ENCODE measurements at regions not wholly inside any gene's neighbourhood (a gene's known extent, or its start where the extent isn't known, plus 50 kb on each side); places are given as distances from the start of the nearest gene placed in this dataset.

- POLR2A ChIA-PET, result no interaction called here
- BruUV-seq (replicated peaks), result no TSS peak
- CTCF ChIA-PET, result interaction anchor here (0.7 to 0.9 kb wide), 2 partner anchors 14 to 33 kb away, joined by 3 to 7 read pairs; no protein-coding TSS in a partner anchor
- Mint-ChIP-seq H3K36me3 (ENCODE audit: insufficient read depth, unreplicated experiment) (no peaks in the 10 kb centered on the region), H3K4me3 (ENCODE audit: unreplicated experiment) (no peak overlapping the region), H3K4me1 (ENCODE audit: insufficient read depth, unreplicated experiment) (no peaks in the 10 kb centered on the region), H3K27me3 (ENCODE audit: insufficient read depth, unreplicated experiment) (no peaks in the 10 kb centered on the region), H3K9me3 (ENCODE audit: unreplicated experiment) (peaks cover 54% of the 10 kb centered on the region), H3K27ac (ENCODE audit: low read depth, unreplicated experiment) (no peak overlapping the region)
- intact Hi-C loops (cut with micrococcal nuclease), result no loop called here
- no peak for TF ChIP-seq CTCF (IDR thresholded peaks at IDR 0.05; ENCODE audit: unreplicated experiment)
- peak; percentile 1 for DNase-seq (ENCODE audit: unreplicated experiment)
These were observed 482.3 kb upstream of the ZNF507 start for GRCh38 chr19:31863122-31863521.

- intact Hi-C loops (cut with micrococcal nuclease), result no loop called here
- no TSS peak for BruUV-seq (replicated peaks)
- ChIA-PET POLR2A (no interaction called here), CTCF (no interaction called here)
- TF ChIP-seq CTCF (IDR thresholded peaks at IDR 0.05; ENCODE audit: unreplicated experiment), result no peak
- Mint-ChIP-seq H3K27me3 (ENCODE audit: insufficient read depth, unreplicated experiment) (no peaks in the 10 kb centered on the region), H3K4me1 (ENCODE audit: insufficient read depth, unreplicated experiment) (no peaks in the 10 kb centered on the region), H3K4me3 (ENCODE audit: unreplicated experiment) (no peak overlapping the region), H3K9me3 (ENCODE audit: unreplicated experiment) (peaks cover 50% of the 10 kb centered on the region), H3K36me3 (ENCODE audit: insufficient read depth, unreplicated experiment) (no peaks in the 10 kb centered on the region), H3K27ac (ENCODE audit: low read depth, unreplicated experiment) (no peak overlapping the region)
- DNase-seq (ENCODE audit: unreplicated experiment), result no peak
These were observed 471.1 kb upstream of the ZNF507 start for GRCh38 chr19:31874313-31874712.

DNA sequence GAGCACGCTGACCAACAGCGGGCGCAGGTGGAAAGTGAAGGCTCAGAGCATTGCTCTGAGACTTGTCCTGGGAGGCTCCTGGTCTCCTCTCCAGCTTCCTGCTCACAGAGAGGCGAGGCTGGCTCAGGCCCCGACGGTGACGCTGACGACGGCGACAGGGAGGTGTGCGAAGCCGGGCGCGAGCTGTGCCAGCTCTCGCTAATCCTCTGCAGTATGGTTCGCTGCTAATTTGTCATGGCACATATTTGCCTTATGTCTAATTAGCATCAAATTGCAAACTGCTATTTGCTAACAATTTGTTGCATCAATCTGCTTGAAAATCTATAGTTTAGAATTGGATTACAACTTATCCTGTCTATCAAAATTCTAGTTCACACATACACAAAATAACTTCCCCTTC is 469.8 kb upstream of the ZNF507 start:
- POLR2A ChIA-PET, result no interaction called here
- Mint-ChIP-seq H3K4me1 (ENCODE audit: insufficient read depth, unreplicated experiment) (no peaks in the 10 kb centered on the region), H3K27me3 (ENCODE audit: insufficient read depth, unreplicated experiment) (no peaks in the 10 kb centered on the region), H3K27ac (ENCODE audit: low read depth, unreplicated experiment) (no peak overlapping the region), H3K4me3 (ENCODE audit: unreplicated experiment) (no peak overlapping the region), H3K9me3 (ENCODE audit: unreplicated experiment) (peaks cover 45% of the 10 kb centered on the region), H3K36me3 (ENCODE audit: insufficient read depth, unreplicated experiment) (no peaks in the 10 kb centered on the region)
- no TSS peak for BruUV-seq (replicated peaks)
- intact Hi-C loops (cut with micrococcal nuclease), result no loop called here
- CTCF ChIA-PET, result interaction anchor here (1.1 kb wide), 1 partner anchor 47 kb away, joined by 3 read pairs; no protein-coding TSS in a partner anchor
- no peak for TF ChIP-seq CTCF (IDR thresholded peaks at IDR 0.05; ENCODE audit: unreplicated experiment)
- DNase-seq (ENCODE audit: unreplicated experiment), result no peak

GRCh38 chr19:31880283-31880682 is 465.1 kb upstream of the ZNF507 start:
- Mint-ChIP-seq H3K27ac (ENCODE audit: low read depth, unreplicated experiment) (no peak overlapping the region), H3K4me1 (ENCODE audit: insufficient read depth, unreplicated experiment) (no peaks in the 10 kb centered on the region), H3K36me3 (ENCODE audit: insufficient read depth, unreplicated experiment) (peaks cover 4% of the 10 kb centered on the region), H3K27me3 (ENCODE audit: insufficient read depth, unreplicated experiment) (no peaks in the 10 kb centered on the region), H3K4me3 (ENCODE audit: unreplicated experiment) (no peak overlapping the region), H3K9me3 (ENCODE audit: unreplicated experiment) (peaks cover 16% of the 10 kb centered on the region)
- POLR2A ChIA-PET, result no interaction called here
- intact Hi-C loops (cut with micrococcal nuclease), result no loop called here
- no peak for TF ChIP-seq CTCF (IDR thresholded peaks at IDR 0.05; ENCODE audit: unreplicated experiment)
- BruUV-seq (replicated peaks), result no TSS peak
- DNase-seq (ENCODE audit: unreplicated experiment), result no peak
- CTCF ChIA-PET, result no interaction called here
